Uterus (tissue), 2 donors: ENCODE measurements at regions not wholly inside any gene's neighbourhood (a gene's known extent, or its start where the extent isn't known, plus 50 kb on each side); places are given as distances from the start of the nearest gene placed in this dataset.
"Not testable (repeated sequence)": the region's sequence is repeated elsewhere in the genome, so short reads cannot be mapped to it uniquely, and the experiment has no call there.

ENCODE experiments used
- POLR2A ChIP-seq, 2 donors: fragments of 450-650 bp; IDR thresholded peaks; one replicate each; pipeline ENCODE4 v1.6.1; 2016; ENCODE audit warnings: antibody characterized with exemption in 2 of 2, mild to moderate bottlenecking in 1 of 2, moderate library complexity in 1 of 2
- TF ChIP-seq, protein P1 (sequence below), 4 experiments: fragments of 200-600 bp in 2 of 4; fragments of 450-650 bp in 2 of 4; sonication (generic) in 2 of 4; IDR thresholded peaks; one replicate each; pipeline ENCODE4 v1.5.1; 2016 to 2019; ENCODE audit warnings: antibody characterized with exemption in 4 of 4, mild to moderate bottlenecking in 2 of 4, moderate library complexity in 1 of 4

DNA sequence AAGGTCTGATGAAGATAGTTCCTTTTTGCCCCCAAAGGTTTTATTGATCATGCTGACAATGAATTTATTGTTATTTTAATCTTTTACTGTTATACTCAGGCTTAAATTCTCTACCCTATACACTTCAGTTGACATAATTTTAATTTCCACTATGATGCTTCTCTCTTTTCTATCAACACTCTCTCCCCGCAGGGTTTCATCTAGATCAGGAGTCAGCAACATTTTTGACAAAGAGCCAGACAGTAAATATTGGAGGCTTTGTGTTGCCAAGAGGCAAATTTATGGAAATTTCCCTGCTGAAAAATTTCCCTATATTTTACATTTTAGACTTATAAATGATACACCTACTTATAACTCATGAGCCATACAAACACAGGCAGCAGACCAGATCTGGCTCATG is 524.0 kb upstream of the ZNF337 start:
- TF ChIP-seq POLR2A (IDR thresholded peaks at IDR 0.05), result not testable (repeated sequence)
- TF ChIP-seq, protein P1, sequence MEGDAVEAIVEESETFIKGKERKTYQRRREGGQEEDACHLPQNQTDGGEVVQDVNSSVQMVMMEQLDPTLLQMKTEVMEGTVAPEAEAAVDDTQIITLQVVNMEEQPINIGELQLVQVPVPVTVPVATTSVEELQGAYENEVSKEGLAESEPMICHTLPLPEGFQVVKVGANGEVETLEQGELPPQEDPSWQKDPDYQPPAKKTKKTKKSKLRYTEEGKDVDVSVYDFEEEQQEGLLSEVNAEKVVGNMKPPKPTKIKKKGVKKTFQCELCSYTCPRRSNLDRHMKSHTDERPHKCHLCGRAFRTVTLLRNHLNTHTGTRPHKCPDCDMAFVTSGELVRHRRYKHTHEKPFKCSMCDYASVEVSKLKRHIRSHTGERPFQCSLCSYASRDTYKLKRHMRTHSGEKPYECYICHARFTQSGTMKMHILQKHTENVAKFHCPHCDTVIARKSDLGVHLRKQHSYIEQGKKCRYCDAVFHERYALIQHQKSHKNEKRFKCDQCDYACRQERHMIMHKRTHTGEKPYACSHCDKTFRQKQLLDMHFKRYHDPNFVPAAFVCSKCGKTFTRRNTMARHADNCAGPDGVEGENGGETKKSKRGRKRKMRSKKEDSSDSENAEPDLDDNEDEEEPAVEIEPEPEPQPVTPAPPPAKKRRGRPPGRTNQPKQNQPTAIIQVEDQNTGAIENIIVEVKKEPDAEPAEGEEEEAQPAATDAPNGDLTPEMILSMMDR (IDR thresholded peaks at IDR 0.05), result not testable (repeated sequence)
